Panc1 (cell line): ENCODE measurements at regions not wholly inside any gene's neighbourhood (a gene's known extent, or its start where the extent isn't known, plus 50 kb on each side); places are given as distances from the start of the nearest gene placed in this dataset.

Source experiments
- ATAC-seq: fragments of 200-7000 bp; cut with Tn5 transposase; 2 replicates; pipeline ENCODE4 v1.9.1; 2020; ENCODE audit warnings: mild to moderate bottlenecking, moderate library complexity
- BruUV-seq: library from RNA; stranded (reverse); fragments of 400-500 nt; replicated peaks from 2 replicates; lab custom pipeline; 2021; lab: Mats Ljungman, UMichigan
- CTCF ChIA-PET: fragments of 300-600 bp; sonication (Branson Sonifier 250); formaldehyde crosslinking; loops from one replicate; lab custom pipeline; 2022; ENCODE audit warnings: antibody characterized with exemption; lab: Charles Lee
- POLR2A ChIA-PET: fragments of 300-600 bp; sonication (Branson Sonifier 250); formaldehyde crosslinking; loops from one replicate; lab custom pipeline; 2022; ENCODE audit warnings: antibody characterized with exemption; lab: Charles Lee
- DNase-seq: peaks from one replicate; pipeline ENCODE4 v3.0.0-alpha.2; 2010; ENCODE audit warnings: low read depth, low spot score
- H3K27ac ChIP-seq: 2 replicates; pipeline ENCODE4 v1.5.1; 2011; ENCODE audit warnings: mild to moderate bottlenecking, low read length, inconsistent platforms
- H3K27me3 ChIP-seq: fragments of 200-500 bp; sonication (Bioruptor generic); 2 replicates; pipeline ENCODE4 v1.6.0; 2014; ENCODE audit warnings: low read length, inconsistent platforms; ENCODE audit not compliant: control insufficient read depth, insufficient read depth
- H3K36me3 ChIP-seq: fragments of 200-500 bp; sonication (Bioruptor generic); 2 replicates; pipeline ENCODE4 v1.5.1; 2014; ENCODE audit warnings: inconsistent platforms, mild to moderate bottlenecking, low read length, moderate library complexity; ENCODE audit not compliant: control insufficient read depth, insufficient read depth
- H3K4me1 ChIP-seq: 2 replicates; pipeline ENCODE4 v1.5.1; 2011; ENCODE audit warnings: inconsistent platforms, mild to moderate bottlenecking, low read length, moderate library complexity; ENCODE audit not compliant: control insufficient read depth, insufficient read depth
- H3K4me3 ChIP-seq, 2 experiments: 2 replicates each; pipeline ENCODE4 v1.5.1; 2011 to 2012; ENCODE audit warnings: low read depth in 2 of 2, low read length in 2 of 2, mild to moderate bottlenecking in 2 of 2, inconsistent platforms in 1 of 2, moderate library complexity in 1 of 2
- H3K9me3 ChIP-seq: fragments of 200-500 bp; sonication (Bioruptor generic); 2 replicates; pipeline ENCODE4 v1.5.1; 2014; ENCODE audit warnings: low read depth, mild to moderate bottlenecking, inconsistent platforms, low read length, moderate library complexity; ENCODE audit not compliant: control insufficient read depth, insufficient read depth
- CTCF ChIP-seq: fragments of 450-650 bp; IDR thresholded peaks from 2 replicates; pipeline ENCODE4 v1.5.1; 2017; ENCODE audit warnings: mild to moderate bottlenecking
- POLR2AphosphoS5 ChIP-seq: IDR thresholded peaks from 2 replicates; pipeline ENCODE4 v1.6.1; 2012; ENCODE audit warnings: mild to moderate bottlenecking, low read depth, low read length, moderate library complexity
- SIN3A ChIP-seq: IDR thresholded peaks from 2 replicates; pipeline ENCODE4 v1.6.1; 2012; ENCODE audit warnings: low read depth, mild to moderate bottlenecking, low read length, moderate library complexity, borderline replicate concordance; ENCODE audit not compliant: insufficient read depth
- TCF7L2 ChIP-seq: IDR thresholded peaks from 2 replicates; pipeline ENCODE4 v1.6.1; 2011; ENCODE audit warnings: mild to moderate bottlenecking, low read depth, low read length, inconsistent platforms
- in situ Hi-C: cut with HindIII; loops from 2 replicates; pipeline ENCODE4 v1.10.0; 2016; ENCODE audit warnings: low sequenced_read_pairs, low pct_unique_long_range_greater_than_20kb
- intact Hi-C: fragments of 100-400 bp; cut with micrococcal nuclease; formaldehyde crosslinking; loops from one replicate; pipeline ENCODE4 v1.10.0; 2022; ENCODE audit not compliant: unreplicated experiment
- TF ChIP-seq, protein P1 (sequence below), 2 experiments: IDR thresholded peaks; 2 replicates each; pipeline ENCODE4 v1.6.1; 2011 to 2012; ENCODE audit warnings: low read depth in 2 of 2, control low read depth in 1 of 2, low read length in 1 of 2, mild to moderate bottlenecking in 1 of 2, moderate library complexity in 1 of 2; ENCODE audit not compliant: insufficient read depth in 1 of 2

- intact Hi-C loops, result no loop called here
These were observed 179.8 kb upstream of the TPM1 start for GRCh38 chr15:62862717-62863116.

GRCh38 chr15:62866366-62866765 is 176.2 kb upstream of the TPM1 start:
- ATAC-seq (no peak), DNase-seq (no peak)
- Histone ChIP-seq H3K9me3 (no peaks in the 10 kb centered on the region), H3K27me3 (no peaks in the 10 kb centered on the region), H3K27ac (no peak overlapping the region), H3K36me3 (no peaks in the 10 kb centered on the region), H3K4me3 (no peak overlapping the region), H3K4me1 (no peaks in the 10 kb centered on the region)
- TF ChIP-seq POLR2AphosphoS5 (no peak), TCF7L2 (no peak), CTCF (no peak)
- TF ChIP-seq, protein P1, sequence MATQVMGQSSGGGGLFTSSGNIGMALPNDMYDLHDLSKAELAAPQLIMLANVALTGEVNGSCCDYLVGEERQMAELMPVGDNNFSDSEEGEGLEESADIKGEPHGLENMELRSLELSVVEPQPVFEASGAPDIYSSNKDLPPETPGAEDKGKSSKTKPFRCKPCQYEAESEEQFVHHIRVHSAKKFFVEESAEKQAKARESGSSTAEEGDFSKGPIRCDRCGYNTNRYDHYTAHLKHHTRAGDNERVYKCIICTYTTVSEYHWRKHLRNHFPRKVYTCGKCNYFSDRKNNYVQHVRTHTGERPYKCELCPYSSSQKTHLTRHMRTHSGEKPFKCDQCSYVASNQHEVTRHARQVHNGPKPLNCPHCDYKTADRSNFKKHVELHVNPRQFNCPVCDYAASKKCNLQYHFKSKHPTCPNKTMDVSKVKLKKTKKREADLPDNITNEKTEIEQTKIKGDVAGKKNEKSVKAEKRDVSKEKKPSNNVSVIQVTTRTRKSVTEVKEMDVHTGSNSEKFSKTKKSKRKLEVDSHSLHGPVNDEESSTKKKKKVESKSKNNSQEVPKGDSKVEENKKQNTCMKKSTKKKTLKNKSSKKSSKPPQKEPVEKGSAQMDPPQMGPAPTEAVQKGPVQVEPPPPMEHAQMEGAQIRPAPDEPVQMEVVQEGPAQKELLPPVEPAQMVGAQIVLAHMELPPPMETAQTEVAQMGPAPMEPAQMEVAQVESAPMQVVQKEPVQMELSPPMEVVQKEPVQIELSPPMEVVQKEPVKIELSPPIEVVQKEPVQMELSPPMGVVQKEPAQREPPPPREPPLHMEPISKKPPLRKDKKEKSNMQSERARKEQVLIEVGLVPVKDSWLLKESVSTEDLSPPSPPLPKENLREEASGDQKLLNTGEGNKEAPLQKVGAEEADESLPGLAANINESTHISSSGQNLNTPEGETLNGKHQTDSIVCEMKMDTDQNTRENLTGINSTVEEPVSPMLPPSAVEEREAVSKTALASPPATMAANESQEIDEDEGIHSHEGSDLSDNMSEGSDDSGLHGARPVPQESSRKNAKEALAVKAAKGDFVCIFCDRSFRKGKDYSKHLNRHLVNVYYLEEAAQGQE (IDR thresholded peaks at IDR 0.05; ENCODE audit: insufficient read depth in 1 of 2, low read depth in 2 of 2, low read length in 1 of 2), result no peak
- intact Hi-C loops (no loop called here), in situ Hi-C loops (no loop called here)
- CTCF ChIA-PET, result no interaction called here
- POLR2A ChIA-PET, result no interaction called here
- no TSS peak for BruUV-seq

More at GRCh38 chr15:62862717-62863116, 179.8 kb upstream of the TPM1 start:
- ChIA-PET CTCF (no interaction called here), POLR2A (no interaction called here)
- ATAC-seq, result no peak
- DNase-seq, result no peak
- Histone ChIP-seq H3K4me1 (0 out of 2 replicates have a peak, but pooled peaks cover 3% of the 10 kb centered on the region), H3K4me3 (no peak overlapping the region), H3K36me3 (no peaks in the 10 kb centered on the region), H3K9me3 (no peaks in the 10 kb centered on the region), H3K27me3 (no peaks in the 10 kb centered on the region), H3K27ac (no peak overlapping the region)
- in situ Hi-C loops, result no loop called here
- BruUV-seq, result no TSS peak
- TF ChIP-seq SIN3A (no peak), TCF7L2 (no peak), CTCF (no peak), POLR2AphosphoS5 (no peak)
- TF ChIP-seq, protein P1 (IDR thresholded peaks at IDR 0.05; ENCODE audit: insufficient read depth in 1 of 2, low read depth in 2 of 2, low read length in 1 of 2), result no peak
